Transverse colon (tissue), 4 donors: ENCODE measurements at regions not wholly inside any gene's neighbourhood (a gene's known extent, or its start where the extent isn't known, plus 50 kb on each side); places are given as distances from the start of the nearest gene placed in this dataset.

ENCODE experiments used
- DNase-seq: peaks from one replicate; pipeline ENCODE4 v3.0.0-alpha.2; 2019
- H3K27ac ChIP-seq, 4 donors: fragments of 200-600 bp; sonication (generic); 2 replicates each; pipeline ENCODE4 v1.5.1; 2016 to 2018; ENCODE audit warnings: inconsistent platforms in 4 of 4
- H3K27me3 ChIP-seq: fragments of 200-600 bp; sonication (generic); 2 replicates; pipeline ENCODE4 v1.5.1; 2017; ENCODE audit warnings: inconsistent platforms
- H3K36me3 ChIP-seq, 4 donors: fragments of 200-600 bp; sonication (generic); 2 replicates each; pipeline ENCODE4 v1.5.1; 2017 to 2019; ENCODE audit warnings: inconsistent platforms in 4 of 4
- H3K4me1 ChIP-seq, 4 donors: fragments of 200-600 bp; sonication (generic); 2 replicates each; pipeline ENCODE4 v1.5.1; 2017 to 2020; ENCODE audit warnings: inconsistent platforms in 4 of 4
- H3K4me3 ChIP-seq, 4 donors: fragments of 200-600 bp; sonication (generic); 1 replicate in 1 of 4; 2 replicates in 3 of 4; pipeline versions ENCODE4 v1.5.1 to v1.6.1; 2017 to 2019; ENCODE audit warnings: inconsistent platforms in 4 of 4
- H3K9me3 ChIP-seq, 2 donors: fragments of 200-600 bp; sonication (generic); 2 replicates each; pipeline ENCODE4 v1.5.1; 2017 to 2019; ENCODE audit warnings: inconsistent platforms in 2 of 2
- CTCF ChIP-seq, 5 experiments: fragments of 200-600 bp in 3 of 5; fragments of 450-650 bp in 2 of 5; sonication (generic) in 3 of 5; IDR thresholded peaks; 1 replicate in 2 of 5; 2 replicates in 3 of 5; pipeline ENCODE4 v1.5.1; 2016 to 2017; ENCODE audit warnings: antibody characterized with exemption in 5 of 5, inconsistent platforms in 3 of 5, mild to moderate bottlenecking in 2 of 5, moderate library complexity in 1 of 5
- EP300 ChIP-seq: sonication (generic); formaldehyde crosslinking; IDR thresholded peaks from one replicate; pipeline ENCODE4 v1.6.1; 2017; ENCODE audit warnings: antibody characterized with exemption, low read depth
- POLR2A ChIP-seq: fragments of 450-650 bp; IDR thresholded peaks from one replicate; pipeline ENCODE4 v1.6.1; 2016; ENCODE audit warnings: antibody characterized with exemption, mild to moderate bottlenecking, moderate library complexity
- POLR2AphosphoS5 ChIP-seq, 3 donors: sonication (generic); formaldehyde crosslinking; IDR thresholded peaks; one replicate each; pipeline ENCODE4 v1.6.1; 2016; ENCODE audit warnings: antibody characterized with exemption in 3 of 3
- WGBS, 2 donors: methylation state at CpG; one replicate each; pipeline ENCODE4 v1.1.5; 2018; ENCODE audit warnings: low coverage in 1 of 2; 5-methylcytosine and 5-hydroxymethylcytosine counted together
- in situ Hi-C, 4 donors: fragments of 200-750 bp; cut with MboI; loops; one replicate each; pipeline versions ENCODE4 v1.15.0 to v1.15.1; 2017; ENCODE audit warnings: low sequenced_read_pairs in 3 of 4, low pct_ligation_motif_present in 1 of 4, low pct_unique_long_range_greater_than_20kb in 1 of 4
- intact Hi-C: fragments of 100-400 bp; cut with DNase I; formaldehyde crosslinking; loops from one replicate; pipeline ENCODE4 v1.15.1; 2023; ENCODE audit warnings: low total_unique reads

GRCh38 chr9:75390951-75391350, 302.6 kb downstream of the OSTF1 start:
- H3K27ac ChIP-seq: no peak overlapping the region
- no peak for TF ChIP-seq CTCF (IDR thresholded peaks at IDR 0.05)
- no peak for TF ChIP-seq EP300
- no peak for TF ChIP-seq POLR2A
- no peak for TF ChIP-seq POLR2AphosphoS5 (IDR thresholded peaks at IDR 0.05)
- H3K27me3 ChIP-seq: no peaks in the 10 kb centered on the region
- no peaks in the 10 kb centered on the region for H3K4me1 ChIP-seq
- in situ Hi-C loops (no loop called here), intact Hi-C loops (no loop called here)
- 75 to 82% methylated on average over 5 of the region's 5 CpGs for WGBS, 2 donors
- DNase-seq: no peak
- peaks cover 0 to 2% of the 10 kb centered on the region in 2 donors for H3K9me3 ChIP-seq
- no peak overlapping the region for H3K4me3 ChIP-seq
- no peaks in the 10 kb centered on the region for H3K36me3 ChIP-seq

GRCh38 chr9:75391497-75391896, 303.2 kb downstream of the OSTF1 start:
- in situ Hi-C loops: no loop called here
- 87 to 93% methylated on average over 2 to 8 of the region's 8 CpGs for WGBS, 2 donors

GRCh38 chr9:75395336-75395735, 307.0 kb downstream of the OSTF1 start:
- intact Hi-C loops: no loop called here
- Histone ChIP-seq H3K9me3 (no peaks in the 10 kb centered on the region), H3K27ac (no peak overlapping the region), H3K36me3 (no peaks in the 10 kb centered on the region), H3K4me3 (no peak overlapping the region), H3K27me3 (no peaks in the 10 kb centered on the region), H3K4me1 (no peaks in the 10 kb centered on the region)
- TF ChIP-seq POLR2A (no peak), EP300 (no peak), POLR2AphosphoS5 (IDR thresholded peaks at IDR 0.05) (no peak), CTCF (IDR thresholded peaks at IDR 0.05) (no peak)
- no peak for DNase-seq
- in situ Hi-C loops: no loop called here

More at GRCh38 chr9:75391497-75391896, 303.2 kb downstream of the OSTF1 start:
- H3K27ac ChIP-seq: no peak overlapping the region
- no peaks in the 10 kb centered on the region for H3K36me3 ChIP-seq
- TF ChIP-seq EP300 (no peak), POLR2A (no peak), CTCF (IDR thresholded peaks at IDR 0.05) (no peak), POLR2AphosphoS5 (IDR thresholded peaks at IDR 0.05) (no peak)
- no peaks in the 10 kb centered on the region for H3K4me1 ChIP-seq
- no peak for DNase-seq
- intact Hi-C loops: no loop called here
- H3K4me3 ChIP-seq: no peak overlapping the region
- H3K27me3 ChIP-seq: no peaks in the 10 kb centered on the region
- no peaks in the 10 kb centered on the region for H3K9me3 ChIP-seq

GRCh38 chr9:75397836-75398235, 309.5 kb downstream of the OSTF1 start:
- H3K27ac ChIP-seq: no peak overlapping the region
- no peak overlapping the region for H3K4me3 ChIP-seq
- H3K4me1 ChIP-seq: no peaks in the 10 kb centered on the region
- H3K9me3 ChIP-seq: no peaks in the 10 kb centered on the region
- no peak for TF ChIP-seq POLR2AphosphoS5 (IDR thresholded peaks at IDR 0.05)
- TF ChIP-seq CTCF (IDR thresholded peaks at IDR 0.05): no peak
- TF ChIP-seq POLR2A: no peak
- no peak for TF ChIP-seq EP300
- intact Hi-C loops (no loop called here), in situ Hi-C loops (no loop called here)
- 78 to 82% methylated on average over 1 of the region's 1 CpG for WGBS, 2 donors
- DNase-seq: no peak
- H3K27me3 ChIP-seq: no peaks in the 10 kb centered on the region
- no peaks in the 10 kb centered on the region for H3K36me3 ChIP-seq
